Stimulated activated CD8-positive, alpha-beta memory T cell treated with anti-CD3 and anti-CD28 coated beads, Interleukin-15, amount 100 ng/mL, for 1 hour (primary cell): ENCODE measurements at regions not wholly inside any gene's neighbourhood (a gene's known extent, or its start where the extent isn't known, plus 50 kb on each side); places are given as distances from the start of the nearest gene placed in this dataset.
"Not testable (repeated sequence)": the region's sequence is repeated elsewhere in the genome, so short reads cannot be mapped to it uniquely, and the experiment has no call there.

Source experiments
- DNase-seq: peaks from one replicate; pipeline ENCODE4 v3.0.0-alpha.2; 2020; ENCODE audit warnings: low read depth

GRCh38 chr4:58360354-58361133 is 1250.4 kb upstream of the IGFBP7 start:
- no peak for DNase-seq

GRCh38 chr4:58359590-58359989 is 1249.4 kb upstream of the IGFBP7 start:
- DNase-seq = no peak

- DNase-seq = no peak
These were observed 1247.8 kb upstream of the IGFBP7 start for GRCh38 chr4:58357947-58358346.

GRCh38 chr4:58325070-58325469 is 1214.9 kb upstream of the IGFBP7 start:
- DNase-seq = no peak

GRCh38 chr4:58313444-58313843 is 1203.3 kb upstream of the IGFBP7 start:
- no peak for DNase-seq

GRCh38 chr4:58303456-58303855 is 1193.3 kb upstream of the IGFBP7 start:
- no peak for DNase-seq

GRCh38 chr4:58301376-58301999 is 1191.3 kb upstream of the IGFBP7 start:
- DNase-seq = no peak

GRCh38 chr4:58286335-58286734 is 1176.2 kb upstream of the IGFBP7 start:
- no peak for DNase-seq

- not testable (repeated sequence) for DNase-seq
These were observed 1170.7 kb upstream of the IGFBP7 start for GRCh38 chr4:58280928-58281327.

GRCh38 chr4:58275856-58276255 is 1165.7 kb upstream of the IGFBP7 start:
- no peak for DNase-seq

- DNase-seq = no peak
These were observed 1164.4 kb upstream of the IGFBP7 start for GRCh38 chr4:58274553-58274952.

- no peak for DNase-seq
These were observed 1162.1 kb upstream of the IGFBP7 start for GRCh38 chr4:58272311-58272710.

GRCh38 chr4:58265734-58266133 is 1155.5 kb upstream of the IGFBP7 start:
- no peak for DNase-seq

GRCh38 chr4:58261526-58261925 is 1151.3 kb upstream of the IGFBP7 start:
- DNase-seq = no peak

- no peak for DNase-seq
These were observed 1144.1 kb upstream of the IGFBP7 start for GRCh38 chr4:58254291-58254690.

GRCh38 chr4:58252656-58253055 is 1142.5 kb upstream of the IGFBP7 start:
- DNase-seq = no peak

GRCh38 chr4:58247792-58248191 is 1137.6 kb upstream of the IGFBP7 start:
- no peak for DNase-seq

- no peak for DNase-seq
These were observed 1115.3 kb upstream of the IGFBP7 start for GRCh38 chr4:58225460-58225859.

GRCh38 chr4:58219179-58219578 is 1109.0 kb upstream of the IGFBP7 start:
- no peak for DNase-seq

GRCh38 chr4:58216461-58216860 is 1106.3 kb upstream of the IGFBP7 start:
- DNase-seq = no peak

- no peak for DNase-seq
These were observed 1104.2 kb upstream of the IGFBP7 start for GRCh38 chr4:58214376-58214775.

- no peak for DNase-seq
These were observed 1099.4 kb upstream of the IGFBP7 start for GRCh38 chr4:58209551-58209950.

GRCh38 chr4:58209001-58209400 is 1098.8 kb upstream of the IGFBP7 start:
- no peak for DNase-seq
